SK-MEL-5 (cell line): ENCODE measurements at regions not wholly inside any gene's neighbourhood (a gene's known extent, or its start where the extent isn't known, plus 50 kb on each side); places are given as distances from the start of the nearest gene placed in this dataset.

Source experiments
- DNase-seq: peaks from one replicate; pipeline ENCODE4 v3.0.0-alpha.2; 2016; ENCODE audit warnings: low read depth, low spot score
- in situ Hi-C: cut with HindIII; loops from 2 replicates; pipeline ENCODE4 v1.10.0; 2016; ENCODE audit warnings: low sequenced_read_pairs, high pct_unique_total_duplicates, low pct_unique_long_range_greater_than_20kb

DNA sequence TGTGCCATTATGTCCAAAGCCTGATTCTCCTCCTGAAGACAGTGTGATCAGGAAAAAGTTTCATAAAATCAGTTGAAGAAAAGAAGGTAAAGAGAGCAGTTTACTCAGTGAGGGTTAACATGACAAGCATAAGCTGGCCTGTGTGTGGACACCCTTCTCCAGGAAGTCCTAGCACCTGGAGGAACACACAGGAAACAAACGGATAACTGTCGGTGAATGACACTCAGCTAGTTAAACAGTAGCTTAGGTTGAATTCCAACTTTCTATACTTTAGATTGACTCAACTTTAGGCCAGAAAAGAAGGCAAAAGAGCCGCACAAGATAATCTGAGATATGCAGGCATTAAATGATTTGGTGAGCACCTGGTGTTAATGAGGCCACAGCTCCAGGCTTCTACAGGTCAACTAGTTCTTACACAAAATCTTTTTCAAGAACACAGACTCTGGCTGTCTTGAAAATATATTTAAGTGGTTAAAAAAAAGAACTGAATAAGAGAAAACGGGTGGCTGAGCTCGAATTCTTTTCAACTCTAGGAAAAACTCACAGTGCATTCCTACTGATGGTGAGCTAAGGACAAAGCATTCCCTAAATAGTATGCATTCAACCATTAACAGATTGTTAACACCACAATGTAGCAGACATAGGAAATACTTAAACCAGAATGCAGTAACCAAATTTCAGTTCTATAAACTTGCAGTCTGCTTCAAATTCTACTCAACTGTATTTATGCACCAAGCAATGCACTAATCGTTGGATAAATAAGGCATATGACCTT, 56.9 kb upstream of the TSPAN8 start:
- DNase-seq: no peak
- in situ Hi-C loops: no loop called here

DNA sequence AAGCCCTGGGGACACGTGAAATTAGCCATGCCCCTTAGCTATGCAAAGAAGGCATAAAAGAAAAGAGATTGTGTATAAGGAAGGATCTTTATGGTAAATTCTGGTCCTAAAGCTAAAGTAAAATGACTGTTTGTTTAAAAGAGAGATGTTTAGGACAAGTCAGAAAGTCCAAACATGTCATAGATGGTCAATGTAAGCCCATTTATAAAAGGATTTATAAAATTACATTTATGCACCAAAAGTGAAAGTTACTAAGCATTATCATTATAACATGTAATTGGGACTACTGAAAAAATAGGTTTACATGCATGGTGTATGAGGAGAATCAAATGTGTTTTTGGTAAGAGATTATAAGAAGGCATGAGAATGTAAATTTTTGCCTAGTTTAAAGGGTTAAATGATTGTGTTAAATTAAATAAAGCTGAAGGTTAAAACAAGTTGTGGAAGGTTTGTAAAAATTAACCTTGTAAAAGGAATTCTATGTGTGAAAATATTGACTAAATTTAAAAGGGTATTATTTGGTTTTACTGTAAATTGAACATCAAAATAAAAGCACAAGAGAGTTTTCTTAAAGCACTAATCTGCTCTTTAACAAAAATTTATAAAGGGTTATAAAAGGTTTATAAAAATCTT, 50.4 kb upstream of the TSPAN8 start:
- DNase-seq: no peak
- in situ Hi-C loops: no loop called here
